Tibial nerve (tissue), 4 donors: ENCODE measurements at regions not wholly inside any gene's neighbourhood (a gene's known extent, or its start where the extent isn't known, plus 50 kb on each side); places are given as distances from the start of the nearest gene placed in this dataset.

Experiments
- EP300 ChIP-seq, 2 donors: sonication (generic); formaldehyde crosslinking; IDR thresholded peaks; one replicate each; pipeline ENCODE4 v1.6.1; 2017; ENCODE audit warnings: antibody characterized with exemption in 2 of 2, mild to moderate bottlenecking in 1 of 2
- POLR2A ChIP-seq, 2 donors: fragments of 450-650 bp; IDR thresholded peaks; one replicate each; pipeline ENCODE4 v1.6.1; 2017; ENCODE audit warnings: antibody characterized with exemption in 2 of 2, mild to moderate bottlenecking in 2 of 2, moderate library complexity in 2 of 2
- TF ChIP-seq, protein P1 (sequence below), 5 experiments: fragments of 200-600 bp in 3 of 5; fragments of 450-650 bp in 2 of 5; sonication (generic) in 3 of 5; IDR thresholded peaks; one replicate each; pipeline ENCODE4 v1.5.1; 2016 to 2019; ENCODE audit warnings: antibody characterized with exemption in 5 of 5, mild to moderate bottlenecking in 3 of 5, moderate library complexity in 2 of 5

GRCh38 chr5:38772471-38772870 is 73.3 kb upstream of the OSMR start:
- TF ChIP-seq, protein P1, sequence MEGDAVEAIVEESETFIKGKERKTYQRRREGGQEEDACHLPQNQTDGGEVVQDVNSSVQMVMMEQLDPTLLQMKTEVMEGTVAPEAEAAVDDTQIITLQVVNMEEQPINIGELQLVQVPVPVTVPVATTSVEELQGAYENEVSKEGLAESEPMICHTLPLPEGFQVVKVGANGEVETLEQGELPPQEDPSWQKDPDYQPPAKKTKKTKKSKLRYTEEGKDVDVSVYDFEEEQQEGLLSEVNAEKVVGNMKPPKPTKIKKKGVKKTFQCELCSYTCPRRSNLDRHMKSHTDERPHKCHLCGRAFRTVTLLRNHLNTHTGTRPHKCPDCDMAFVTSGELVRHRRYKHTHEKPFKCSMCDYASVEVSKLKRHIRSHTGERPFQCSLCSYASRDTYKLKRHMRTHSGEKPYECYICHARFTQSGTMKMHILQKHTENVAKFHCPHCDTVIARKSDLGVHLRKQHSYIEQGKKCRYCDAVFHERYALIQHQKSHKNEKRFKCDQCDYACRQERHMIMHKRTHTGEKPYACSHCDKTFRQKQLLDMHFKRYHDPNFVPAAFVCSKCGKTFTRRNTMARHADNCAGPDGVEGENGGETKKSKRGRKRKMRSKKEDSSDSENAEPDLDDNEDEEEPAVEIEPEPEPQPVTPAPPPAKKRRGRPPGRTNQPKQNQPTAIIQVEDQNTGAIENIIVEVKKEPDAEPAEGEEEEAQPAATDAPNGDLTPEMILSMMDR (IDR thresholded peaks at IDR 0.05): no peak
- no peak for TF ChIP-seq POLR2A (IDR thresholded peaks at IDR 0.05)
- TF ChIP-seq EP300 (IDR thresholded peaks at IDR 0.05): no peak
